ENCODE measurements at regions not wholly inside any gene's neighbourhood (a gene's known extent, or its start where the extent isn't known, plus 50 kb on each side); places are given as distances from the start of the nearest gene placed in this dataset.

GRCh38 chr13:47351798-47352197 lies 454.9 kb upstream of the HTR2A start:
- TF ChIP-seq, protein P1, sequence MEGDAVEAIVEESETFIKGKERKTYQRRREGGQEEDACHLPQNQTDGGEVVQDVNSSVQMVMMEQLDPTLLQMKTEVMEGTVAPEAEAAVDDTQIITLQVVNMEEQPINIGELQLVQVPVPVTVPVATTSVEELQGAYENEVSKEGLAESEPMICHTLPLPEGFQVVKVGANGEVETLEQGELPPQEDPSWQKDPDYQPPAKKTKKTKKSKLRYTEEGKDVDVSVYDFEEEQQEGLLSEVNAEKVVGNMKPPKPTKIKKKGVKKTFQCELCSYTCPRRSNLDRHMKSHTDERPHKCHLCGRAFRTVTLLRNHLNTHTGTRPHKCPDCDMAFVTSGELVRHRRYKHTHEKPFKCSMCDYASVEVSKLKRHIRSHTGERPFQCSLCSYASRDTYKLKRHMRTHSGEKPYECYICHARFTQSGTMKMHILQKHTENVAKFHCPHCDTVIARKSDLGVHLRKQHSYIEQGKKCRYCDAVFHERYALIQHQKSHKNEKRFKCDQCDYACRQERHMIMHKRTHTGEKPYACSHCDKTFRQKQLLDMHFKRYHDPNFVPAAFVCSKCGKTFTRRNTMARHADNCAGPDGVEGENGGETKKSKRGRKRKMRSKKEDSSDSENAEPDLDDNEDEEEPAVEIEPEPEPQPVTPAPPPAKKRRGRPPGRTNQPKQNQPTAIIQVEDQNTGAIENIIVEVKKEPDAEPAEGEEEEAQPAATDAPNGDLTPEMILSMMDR (IDR thresholded peaks at IDR 0.05): no peak
- TF ChIP-seq EZH2 (IDR thresholded peaks at IDR 0.05; ENCODE audit: borderline replicate concordance, insufficient read depth, low read depth, low read length, poor library complexity, severe bottlenecking): no peak

Data from B cell (primary cell).